HG03571 (cell line): ENCODE measurements at regions not wholly inside any gene's neighbourhood (a gene's known extent, or its start where the extent isn't known, plus 50 kb on each side); places are given as distances from the start of the nearest gene placed in this dataset.
"Not testable (repeated sequence)": the region's sequence is repeated elsewhere in the genome, so short reads cannot be mapped to it uniquely, and the experiment has no call there.

ENCODE experiments used
- ATAC-seq: cut with Tn5 transposase; IDR thresholded peaks from one replicate; pipeline ENCODE4 v1.9.1; 2021; ENCODE audit not compliant: unreplicated experiment

DNA sequence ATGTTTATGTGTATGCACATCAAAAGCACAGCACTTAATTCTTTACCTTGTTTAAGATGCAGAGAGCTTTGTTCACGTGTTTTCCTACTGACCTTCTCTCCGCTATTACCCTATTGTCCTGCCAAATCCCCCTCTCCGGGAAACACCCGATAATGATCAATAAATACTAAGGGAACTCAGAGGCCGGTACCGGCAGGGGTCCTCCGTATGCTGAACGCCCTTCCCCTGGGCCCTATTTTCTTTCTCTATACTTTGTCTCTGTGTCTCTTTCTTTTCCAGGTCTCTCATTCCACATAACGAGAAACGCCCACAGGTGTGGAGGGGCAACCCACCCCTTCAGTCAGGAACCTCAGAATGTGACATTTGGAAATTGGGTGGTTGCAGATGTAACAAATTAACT, 160.1 kb downstream of the ADRA2C start:
- ATAC-seq: not testable (repeated sequence)

DNA sequence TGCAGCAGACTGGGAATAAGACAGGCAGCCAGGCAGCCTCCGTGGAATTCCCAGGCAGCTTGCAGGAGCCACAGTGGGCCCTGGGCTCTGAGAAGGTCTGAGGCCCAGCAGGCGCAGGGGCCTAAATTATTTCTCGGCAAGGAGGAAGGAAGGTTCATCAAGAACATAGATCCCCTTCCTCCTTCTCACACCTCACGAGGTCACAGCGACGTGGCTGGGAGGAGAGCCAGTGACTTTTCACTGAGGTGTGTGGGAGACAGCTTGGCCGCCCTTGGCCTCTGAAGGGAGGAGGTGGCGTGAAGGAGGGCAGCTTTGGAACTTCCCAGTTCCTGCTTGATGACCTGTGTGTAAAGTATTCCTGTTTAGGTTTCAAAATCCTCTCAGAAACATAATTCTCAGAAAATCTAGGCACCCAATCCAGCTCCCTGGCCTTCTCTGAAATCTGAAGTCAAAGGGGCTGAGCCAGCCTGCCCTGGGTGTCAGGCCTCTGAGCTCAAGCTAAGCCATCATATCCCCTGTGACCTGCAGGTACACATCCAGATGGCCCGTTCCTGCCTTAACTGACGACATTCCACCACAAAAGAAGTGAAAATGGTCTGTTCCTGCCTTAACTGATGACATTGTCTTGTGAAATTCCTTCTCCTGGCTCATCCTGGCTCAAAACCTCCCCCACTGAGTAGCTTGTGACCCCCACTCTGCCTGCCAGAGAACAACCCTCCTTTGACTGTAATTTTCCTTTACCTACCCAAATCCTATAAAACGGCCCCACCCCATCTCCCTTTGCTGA, 161.0 kb downstream of the ADRA2C start:
- not testable (repeated sequence) for ATAC-seq

DNA sequence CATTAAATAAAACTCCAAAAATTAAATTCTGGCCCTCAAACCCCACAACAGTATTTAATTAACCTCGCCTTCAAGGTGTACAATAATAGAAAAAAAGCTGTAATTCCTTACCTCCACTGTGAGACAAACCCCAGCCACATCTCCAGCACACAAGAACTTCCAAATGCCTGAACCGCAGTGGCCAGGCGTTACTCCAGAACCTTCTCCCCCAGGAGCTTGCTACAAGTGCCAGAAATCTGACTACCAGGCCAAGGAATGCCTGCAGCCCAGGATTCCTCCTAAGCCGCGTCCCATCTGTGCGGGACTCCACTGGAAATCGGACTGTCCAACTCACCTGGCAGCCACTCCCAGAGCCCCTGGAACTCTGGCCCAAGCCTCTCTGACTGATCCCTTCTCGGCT, 163.2 kb downstream of the ADRA2C start:
- not testable (repeated sequence) for ATAC-seq

DNA sequence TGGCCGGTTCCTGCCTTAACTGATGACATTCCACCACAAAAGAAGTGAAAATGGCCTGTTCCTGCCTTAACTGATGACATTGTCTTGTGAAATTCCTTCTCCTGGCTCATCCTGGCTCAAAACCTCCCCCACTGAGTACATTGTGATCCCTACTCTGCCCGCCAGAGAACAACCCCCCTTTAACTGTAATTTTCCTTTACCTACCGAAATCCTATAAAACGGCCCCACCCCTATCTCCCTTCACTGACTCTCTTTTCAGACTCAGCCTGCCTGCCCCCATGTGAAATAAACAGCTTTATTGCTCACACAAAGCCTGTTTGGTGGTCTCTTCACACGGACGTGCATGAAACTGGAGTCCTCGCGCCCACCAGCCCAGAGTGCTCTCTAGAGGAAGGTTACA, 166.5 kb downstream of the ADRA2C start:
- not testable (repeated sequence) for ATAC-seq

DNA sequence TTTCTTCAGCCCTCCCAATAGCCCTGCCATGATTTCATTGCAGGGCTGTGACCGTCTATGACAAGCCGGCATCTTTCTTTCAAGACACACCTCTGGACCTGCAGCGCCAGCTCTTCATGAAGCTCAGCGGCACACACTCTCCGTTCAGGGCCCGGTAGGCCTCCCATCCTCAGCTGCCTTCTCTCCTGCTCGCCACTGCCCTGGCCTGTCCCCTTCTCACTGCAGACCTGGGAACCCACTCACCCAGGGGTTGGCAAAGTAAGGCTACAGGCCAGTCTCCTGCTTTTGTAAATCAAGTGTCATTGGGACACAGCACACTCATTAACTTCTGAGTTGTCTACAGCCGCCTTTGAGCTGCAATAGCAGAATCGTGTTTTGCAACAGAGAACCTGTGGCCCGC, 169.2 kb downstream of the ADRA2C start:
- ATAC-seq: not testable (repeated sequence)

DNA sequence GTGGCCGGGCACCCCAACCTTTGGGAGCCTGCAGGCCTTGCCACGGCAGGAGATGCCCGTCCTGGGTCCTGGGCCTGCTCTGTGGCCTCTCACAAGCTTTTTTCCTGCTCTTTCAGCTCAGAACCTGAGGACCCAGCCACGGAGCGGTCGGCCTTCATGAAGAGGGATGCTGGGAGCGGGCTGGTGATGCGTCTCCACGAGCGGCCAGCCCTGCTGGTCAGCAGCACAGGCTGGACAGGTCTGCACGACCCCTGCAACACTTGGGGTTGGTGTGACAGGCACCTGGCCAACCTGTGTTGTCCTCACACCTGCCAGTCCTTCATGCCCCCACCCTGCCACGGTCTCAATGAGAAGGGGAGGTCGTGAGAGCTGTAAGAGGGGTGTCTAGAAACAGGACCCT, 170.0 kb downstream of the ADRA2C start:
- ATAC-seq: no peak

DNA sequence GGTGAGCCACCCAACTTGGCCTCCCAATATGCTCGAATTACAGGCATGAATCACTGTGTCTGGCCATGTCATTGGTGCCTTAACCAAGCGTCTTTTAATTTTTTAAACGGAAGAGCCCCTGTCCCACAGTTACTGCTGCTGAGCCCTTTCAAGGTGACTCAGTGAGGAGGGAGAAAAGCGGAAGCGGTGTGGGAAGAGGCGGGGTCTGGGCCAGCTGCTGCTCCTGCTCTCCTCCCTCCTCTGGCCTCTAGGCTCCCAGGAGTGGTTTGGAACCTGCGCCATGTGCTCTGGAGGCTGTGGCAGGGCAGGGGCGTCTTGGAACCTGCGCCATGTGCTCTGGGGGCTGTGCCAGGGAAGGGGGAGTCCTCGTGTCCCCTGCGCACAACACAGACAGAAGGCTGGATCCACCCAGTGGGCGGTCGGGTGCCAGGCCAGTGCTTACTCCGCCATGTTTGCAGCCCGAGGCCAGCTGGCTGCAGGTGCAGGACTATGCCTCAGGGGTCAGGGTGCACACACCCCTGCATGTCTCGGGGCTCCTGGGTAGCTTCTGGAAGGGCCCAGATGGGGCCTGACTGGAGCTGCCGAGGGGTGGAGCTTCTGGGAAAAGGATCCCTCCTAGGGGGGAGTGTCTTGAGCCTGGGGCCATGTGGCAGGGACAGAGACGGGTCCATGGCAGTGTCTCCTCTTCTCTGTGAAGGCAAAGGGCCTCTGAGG, 171.8 kb downstream of the ADRA2C start:
- ATAC-seq: not testable (repeated sequence)

DNA sequence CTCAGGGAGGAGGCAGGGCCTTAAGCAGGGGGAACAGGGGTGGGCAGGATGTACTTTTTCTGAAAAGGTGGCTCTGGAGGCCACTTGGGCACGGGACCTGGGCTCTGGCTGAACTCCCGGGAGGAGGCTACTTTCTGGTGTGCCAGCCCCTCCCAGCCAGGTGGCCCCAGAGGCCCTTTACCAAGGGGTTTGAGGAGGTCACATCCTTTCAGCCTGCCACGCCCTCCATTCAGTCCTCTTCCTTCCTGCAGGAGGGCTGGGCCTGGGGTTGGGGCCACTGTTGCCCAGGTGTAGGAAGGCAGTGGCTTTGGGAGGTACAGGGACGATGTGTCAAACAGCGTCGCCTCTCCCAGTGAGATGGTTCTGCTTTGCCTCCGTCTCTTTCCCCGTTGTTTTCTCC, 172.5 kb downstream of the ADRA2C start:
- not testable (repeated sequence) for ATAC-seq

DNA sequence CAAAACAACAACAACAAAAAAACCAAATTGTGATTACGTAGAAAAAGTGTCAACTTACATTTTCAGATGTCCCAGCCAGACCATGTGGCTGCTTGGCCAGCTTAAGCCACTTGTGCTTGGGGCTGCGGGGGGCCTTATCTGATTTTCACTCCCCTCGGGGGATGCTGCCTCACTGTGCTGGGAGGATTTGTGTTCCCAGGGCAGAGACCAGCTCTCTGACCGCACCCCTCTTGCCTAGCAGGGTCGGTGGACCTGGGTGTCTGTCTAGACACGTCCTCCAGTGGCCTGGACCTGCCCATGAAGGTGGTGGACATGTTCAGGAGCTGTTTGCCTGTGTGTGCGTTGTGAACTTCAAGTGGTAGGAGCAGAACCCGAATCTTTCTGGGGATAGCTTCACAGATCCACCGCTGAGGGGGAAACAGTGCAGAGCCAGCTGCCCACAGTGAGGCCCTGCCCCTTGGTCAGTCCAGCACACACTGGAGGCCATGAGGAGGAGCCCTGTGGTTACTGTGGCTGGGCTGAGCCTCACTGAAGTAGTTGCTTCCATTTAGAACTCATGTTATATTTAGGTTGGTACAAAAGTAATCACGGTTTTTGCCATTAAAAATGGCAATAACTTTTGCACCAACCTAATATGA, 173.9 kb downstream of the ADRA2C start:
- not testable (repeated sequence) for ATAC-seq

DNA sequence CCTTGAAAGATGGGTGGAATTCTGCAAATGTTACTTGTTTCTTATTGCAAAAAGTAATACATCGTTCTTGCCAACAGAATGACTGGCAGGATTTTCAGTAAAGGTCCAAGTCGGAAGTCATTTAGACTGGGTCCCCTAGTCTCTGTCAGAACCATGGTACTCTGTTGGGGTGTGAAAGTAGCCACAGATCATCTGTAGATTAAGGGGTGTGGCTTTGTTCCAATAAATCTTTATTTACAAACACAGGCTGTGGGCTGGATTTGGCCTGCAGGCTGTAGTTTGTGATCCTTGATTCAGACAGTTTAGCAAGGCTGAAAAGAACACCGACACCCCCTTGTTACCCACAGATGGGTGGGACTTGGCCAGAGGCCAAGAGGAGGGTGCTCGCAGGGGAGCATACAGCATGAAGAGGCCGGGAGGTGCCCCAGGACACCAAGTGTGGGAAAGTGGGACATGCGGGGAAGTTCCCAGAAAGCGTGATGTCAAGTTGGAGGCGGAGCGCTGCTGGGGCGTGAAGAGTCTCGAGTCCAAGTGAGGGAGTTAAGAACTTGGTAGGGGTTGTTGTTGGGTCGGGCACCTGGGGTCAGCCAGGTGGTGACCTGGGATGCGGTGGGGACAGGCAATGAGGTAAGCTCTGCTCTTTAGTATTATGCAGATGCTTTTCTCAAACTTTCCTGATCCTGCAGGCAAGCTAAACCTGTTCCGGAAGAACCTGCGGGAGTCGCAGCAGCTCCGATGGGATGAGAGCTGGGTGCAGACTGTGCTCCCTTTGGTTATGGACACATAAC, 175.7 kb downstream of the ADRA2C start:
- not testable (repeated sequence) for ATAC-seq

DNA sequence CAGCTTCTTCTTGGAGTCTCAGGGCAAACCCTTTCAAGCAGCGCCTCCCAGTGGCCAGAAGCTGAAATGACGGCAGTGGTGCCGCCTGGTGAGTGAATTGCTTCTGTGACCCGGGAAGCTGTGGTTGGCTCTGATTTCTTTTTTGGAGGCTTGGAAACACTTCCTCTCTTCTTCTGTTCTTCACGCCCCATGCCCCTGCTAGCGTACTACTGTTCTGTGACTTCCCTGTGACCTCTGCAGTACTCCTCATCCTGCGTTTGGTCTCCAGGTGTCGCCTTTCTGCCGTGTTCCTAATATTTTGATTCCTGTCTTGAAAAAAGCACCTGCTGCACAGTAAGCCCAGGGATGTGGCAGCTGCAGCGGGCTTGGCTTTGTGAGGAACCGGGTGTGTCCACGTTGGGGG, 176.4 kb downstream of the ADRA2C start:
- ATAC-seq: not testable (repeated sequence)

DNA sequence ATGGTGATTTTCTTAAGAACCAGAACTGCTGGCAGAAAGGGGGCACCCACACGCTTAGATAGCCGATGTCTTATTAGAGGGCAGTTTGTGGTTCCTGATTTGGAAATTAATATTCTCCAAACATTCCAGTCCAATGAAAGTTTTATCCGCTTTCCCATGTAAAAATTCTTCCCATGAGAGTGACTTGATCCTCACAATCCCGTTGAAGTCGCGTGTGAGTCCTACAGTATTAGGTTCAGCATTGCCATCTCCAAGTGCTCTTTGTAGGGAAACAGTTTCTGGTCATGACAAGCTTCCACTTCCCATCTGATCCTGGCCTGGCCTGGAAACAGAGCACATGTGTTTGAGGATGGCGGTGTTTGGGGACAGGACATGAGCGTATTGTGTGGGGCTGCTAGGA, 176.9 kb downstream of the ADRA2C start:
- ATAC-seq: not testable (repeated sequence)

DNA sequence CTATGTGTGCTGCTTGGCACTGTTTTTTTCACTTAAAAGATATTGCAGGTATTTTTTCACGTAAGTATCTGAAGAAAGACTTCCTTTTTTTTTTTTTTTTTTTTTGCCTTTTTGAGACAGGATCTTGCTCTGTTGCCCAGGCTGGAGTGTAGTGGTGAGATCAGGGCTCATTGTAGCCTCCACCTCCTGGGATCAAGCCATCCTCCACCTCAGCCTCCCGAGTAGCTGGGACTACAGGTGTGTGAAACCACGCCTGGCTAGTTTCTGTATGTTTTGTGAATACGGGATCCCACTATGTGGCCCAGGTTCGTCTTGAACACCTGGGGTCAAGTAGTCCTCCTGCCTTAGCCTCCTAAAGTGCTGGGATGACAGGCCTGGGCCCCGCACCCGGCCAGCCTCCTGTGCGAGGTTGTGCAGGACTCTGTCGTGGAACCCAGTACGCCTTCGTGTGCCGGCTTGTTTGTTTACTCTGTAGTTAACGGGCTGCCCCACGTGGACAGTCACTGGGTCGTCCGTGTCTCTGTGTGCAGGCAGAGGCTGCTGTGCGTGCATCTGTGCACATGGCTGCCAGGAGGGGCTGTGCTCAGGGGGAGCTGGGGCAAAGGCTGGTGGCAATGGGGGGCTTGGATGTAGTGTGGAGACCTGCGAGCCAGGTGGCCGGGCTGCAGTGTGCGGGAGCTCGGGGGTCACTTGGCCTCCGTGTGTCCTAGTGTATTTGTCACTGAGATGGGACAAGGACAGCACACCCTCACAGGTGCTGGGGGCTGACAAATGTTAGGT, 179.5 kb downstream of the ADRA2C start:
- no peak for ATAC-seq

DNA sequence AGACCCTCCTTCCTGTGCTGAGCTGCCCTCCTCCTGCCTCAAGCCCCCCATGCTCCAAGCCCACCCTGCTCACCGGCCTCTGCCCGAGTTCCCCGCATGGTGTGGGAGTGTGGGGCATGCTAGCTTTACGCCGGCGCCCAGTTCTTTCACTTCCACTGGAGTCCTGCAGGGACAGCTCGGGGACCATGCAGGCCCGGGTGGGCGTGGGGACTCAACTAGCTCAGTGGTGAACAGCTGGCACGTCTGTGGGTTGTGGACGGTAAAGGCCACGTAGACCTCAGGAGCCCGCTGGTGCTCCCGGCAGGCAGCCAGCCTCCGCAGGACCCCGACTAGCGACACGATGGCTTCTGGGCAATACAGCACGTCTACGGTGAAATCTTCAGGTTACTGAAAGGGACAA, 180.4 kb downstream of the ADRA2C start:
- ATAC-seq: not testable (repeated sequence)

DNA sequence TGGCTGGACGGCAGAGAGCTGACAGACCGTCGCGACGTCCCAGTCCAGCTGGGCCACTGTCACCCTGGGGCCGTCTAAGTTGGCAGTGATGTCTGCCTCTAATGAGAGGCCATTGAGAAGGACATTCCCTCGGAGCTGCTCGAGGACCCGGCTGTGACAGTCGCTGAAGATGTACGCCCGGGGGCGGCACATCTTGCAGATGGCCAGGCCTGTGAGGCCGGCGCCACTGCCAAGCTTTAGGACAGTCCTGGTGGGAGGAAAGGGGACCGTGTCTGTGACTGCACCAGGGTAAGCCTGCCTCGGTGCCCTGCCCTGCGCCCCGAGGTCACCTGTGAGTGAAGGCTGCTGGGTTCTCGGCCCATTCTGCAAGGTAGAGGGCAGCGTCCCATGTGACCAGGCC, 181.6 kb downstream of the ADRA2C start:
- not testable (repeated sequence) for ATAC-seq

DNA sequence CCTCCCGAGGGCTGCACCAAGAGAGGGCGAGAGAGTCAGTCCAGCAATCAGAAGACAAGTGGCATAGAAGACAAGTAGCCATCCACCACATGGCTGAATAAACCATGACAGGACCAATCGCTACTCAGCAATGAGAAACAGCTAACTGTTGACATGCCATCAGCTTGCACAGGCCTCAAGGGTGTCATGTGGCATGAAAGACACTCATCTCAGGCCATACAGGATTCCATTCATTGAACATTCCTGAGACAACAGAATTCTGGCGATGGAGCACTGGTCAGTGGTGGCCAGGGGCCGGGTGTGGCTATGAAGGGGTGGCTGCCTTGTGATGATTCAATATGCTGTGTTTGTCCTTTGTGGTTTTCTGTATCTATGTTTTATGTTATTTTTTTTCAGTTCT, 182.0 kb downstream of the ADRA2C start:
- ATAC-seq: not testable (repeated sequence)

DNA sequence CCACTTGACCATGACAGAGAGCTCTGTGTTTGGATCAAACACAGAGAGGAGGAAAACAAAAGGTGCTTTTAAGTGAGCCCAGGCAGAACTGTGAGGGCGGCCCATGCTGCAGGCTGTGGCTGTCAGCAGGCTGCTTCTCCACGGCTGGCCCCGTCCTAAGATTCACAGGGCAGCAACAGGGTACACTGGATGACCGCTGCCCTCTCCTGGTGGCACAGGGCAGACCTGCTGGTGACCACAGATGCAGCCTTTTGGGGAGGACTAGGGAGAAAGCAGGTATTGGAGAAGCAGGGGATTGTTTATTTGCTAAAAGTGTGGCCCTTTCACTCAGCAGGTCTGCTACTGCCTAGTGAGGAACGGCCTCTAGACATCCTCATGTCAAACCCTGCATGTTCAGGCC, 183.7 kb downstream of the ADRA2C start:
- not testable (repeated sequence) for ATAC-seq

DNA sequence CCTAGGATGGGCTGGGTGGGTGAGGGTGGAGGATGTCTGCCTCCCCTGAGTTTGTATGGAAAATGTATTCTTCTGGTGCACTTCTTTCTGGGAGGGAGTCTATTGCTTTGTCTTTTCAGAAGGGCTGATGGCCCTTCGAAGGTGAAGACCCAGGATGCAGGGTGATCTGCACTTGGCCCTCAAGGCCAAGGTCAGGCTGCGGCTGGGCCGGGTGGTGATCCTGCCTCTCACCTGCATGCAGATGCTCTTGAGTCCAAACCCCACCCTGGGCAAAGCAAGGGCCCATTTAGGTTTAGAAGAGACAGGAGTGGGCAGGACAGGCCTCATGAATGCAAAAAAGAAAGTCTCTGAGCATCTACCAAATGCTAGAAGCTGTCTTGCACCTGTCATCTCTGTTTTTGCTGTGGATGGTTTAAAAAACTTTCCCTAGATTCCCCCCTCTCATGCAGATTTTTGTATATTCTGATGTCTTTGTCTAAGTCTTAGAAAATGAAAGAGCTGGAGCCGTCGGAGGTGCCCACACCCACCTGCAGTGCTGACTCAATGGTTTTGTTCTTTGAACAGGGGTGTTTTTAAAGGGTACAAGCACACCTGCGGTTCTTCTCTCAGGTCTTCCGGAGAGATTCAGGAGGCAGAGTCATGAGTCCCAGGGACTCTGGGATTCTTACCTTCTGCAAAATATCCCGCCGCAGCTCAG, 186.4 kb downstream of the ADRA2C start:
- ATAC-seq: not testable (repeated sequence)

DNA sequence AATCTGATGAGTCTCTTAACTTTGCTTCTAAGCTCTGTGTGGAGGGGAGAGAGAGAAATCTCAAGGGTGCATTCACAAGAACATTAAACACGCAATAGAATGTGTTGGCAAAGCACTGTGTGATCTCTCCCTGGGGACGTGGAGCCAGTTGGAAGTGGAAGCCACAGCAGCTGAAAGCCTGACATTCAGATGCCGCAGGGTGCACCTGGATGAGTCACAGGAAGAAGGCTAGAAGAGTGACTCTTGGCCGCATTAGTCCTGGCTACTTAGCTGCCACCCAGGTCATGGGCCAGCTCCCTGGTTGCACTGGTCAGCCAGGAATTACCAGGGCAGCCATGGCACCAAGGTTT, 186.9 kb downstream of the ADRA2C start:
- not testable (repeated sequence) for ATAC-seq
